Stomach (tissue), 8 donors: ENCODE measurements at regions not wholly inside any gene's neighbourhood (a gene's known extent, or its start where the extent isn't known, plus 50 kb on each side); places are given as distances from the start of the nearest gene placed in this dataset.

Source experiments
- DNase-seq, 2 donors: peaks; one replicate each; pipeline versions ENCODE4 v3.0.0 to v3.0.0-alpha.2; 2013 to 2019
- H3K27ac ChIP-seq, 5 donors: fragments of 200-600 bp in 4 of 5; sonication (generic) in 4 of 5; one replicate each; pipeline ENCODE4 v1.5.1; 2013 to 2019; ENCODE audit warnings: mild to moderate bottlenecking in 1 of 5, moderate library complexity in 1 of 5
- H3K27me3 ChIP-seq, 3 donors: fragments of 200-600 bp; sonication (generic); one replicate each; pipeline ENCODE4 v1.5.1; 2017 to 2019; ENCODE audit warnings: mixed run types in 1 of 3
- H3K36me3 ChIP-seq, 4 donors: fragments of 200-600 bp; sonication (generic); 1 replicate in 3 of 4; 2 replicates in 1 of 4; pipeline ENCODE4 v1.5.1; 2016 to 2019
- H3K4me1 ChIP-seq, 4 donors: fragments of 200-600 bp; sonication (generic); one replicate each; pipeline ENCODE4 v1.5.1; 2016 to 2019
- H3K4me3 ChIP-seq, 4 donors: fragments of 200-600 bp; sonication (generic) in 3 of 4; one replicate each; pipeline ENCODE4 v1.5.1; 2016 to 2019; ENCODE audit warnings: mild to moderate bottlenecking in 1 of 4
- H3K9me3 ChIP-seq, 4 donors: fragments of 200-600 bp; sonication (generic); one replicate each; pipeline ENCODE4 v1.5.1; 2016 to 2019
- CTCF ChIP-seq, 7 experiments: fragments of 450-650 bp in 4 of 7; fragments of 200-600 bp in 3 of 7; sonication (generic) in 3 of 7; IDR thresholded peaks; one replicate each; pipeline ENCODE4 v1.5.1; 2016 to 2019; ENCODE audit warnings: antibody characterized with exemption in 7 of 7, control low read depth in 2 of 7, mild to moderate bottlenecking in 1 of 7
- EP300 ChIP-seq: sonication (generic); formaldehyde crosslinking; IDR thresholded peaks from one replicate; pipeline ENCODE4 v1.6.1; 2017; ENCODE audit warnings: antibody characterized with exemption
- POLR2A ChIP-seq, 4 donors: fragments of 450-650 bp; IDR thresholded peaks; one replicate each; pipeline ENCODE4 v1.6.1; 2016; ENCODE audit warnings: antibody characterized with exemption in 4 of 4, control low read depth in 2 of 4, mild to moderate bottlenecking in 1 of 4, moderate library complexity in 1 of 4
- POLR2AphosphoS5 ChIP-seq, 3 donors: sonication (generic); formaldehyde crosslinking; IDR thresholded peaks; one replicate each; pipeline ENCODE4 v1.6.1; 2016; ENCODE audit warnings: antibody characterized with exemption in 3 of 3
- WGBS, 5 donors: extraction: QIAGEN DNeasy Blood & Tissue Kit in 3 of 5; methylation state at CpG; one replicate each; pipeline versions ENCODE4 v1.1.5 to v1.1.7; 2013 to 2018; 5-methylcytosine and 5-hydroxymethylcytosine counted together
- intact Hi-C: fragments of 100-400 bp; cut with DNase I; formaldehyde crosslinking; loops from one replicate; pipeline ENCODE4 v1.15.1; 2023; ENCODE audit warnings: low total_unique reads
- donor health status: healthy with polysubstance abuse.
- donor health status: Bipolar disorder and iron deficiency.
- donor health status: healthy.

GRCh38 chr12:104850781-104851180, 107.3 kb downstream of the SLC41A2 start:
- no peak overlapping the region for H3K27ac ChIP-seq
- H3K36me3 ChIP-seq = peaks cover 0 to 7% (median under 1%) of the 10 kb centered on the region in 4 donors
- H3K9me3 ChIP-seq = no peaks in the 10 kb centered on the region
- TF ChIP-seq POLR2A (IDR thresholded peaks at IDR 0.05) (no peak), EP300 (no peak), POLR2AphosphoS5 (IDR thresholded peaks at IDR 0.05) (no peak), CTCF (IDR thresholded peaks at IDR 0.05) (no peak)
- H3K4me1 ChIP-seq = peaks cover 0 to 10% (median 0%) of the 10 kb centered on the region in 4 donors
- no peaks in the 10 kb centered on the region for H3K27me3 ChIP-seq
- intact Hi-C loops = no loop called here
- H3K4me3 ChIP-seq = no peak overlapping the region
- no peak for DNase-seq

GRCh38 chr12:104846056-104846767, 111.9 kb downstream of the SLC41A2 start:
- peaks cover 0 to 10% (median 0%) of the 10 kb centered on the region in 4 donors for H3K4me1 ChIP-seq
- peaks cover 0 to 40% (median 11%) of the 10 kb centered on the region in 4 donors for H3K36me3 ChIP-seq
- 82 to 100% (median 98%) methylated on average over 2 of the region's 2 CpGs for WGBS, 5 donors
- no peaks in the 10 kb centered on the region for H3K27me3 ChIP-seq
- no peaks in the 10 kb centered on the region for H3K9me3 ChIP-seq
- no peak for TF ChIP-seq POLR2AphosphoS5 (IDR thresholded peaks at IDR 0.05)
- DNase-seq = no peak
- no peak overlapping the region for H3K4me3 ChIP-seq
- intact Hi-C loops = no loop called here
- H3K27ac ChIP-seq = no peak overlapping the region

- Histone ChIP-seq H3K36me3 (peaks cover 0 to 33% (median 11%) of the 10 kb centered on the region in 4 donors), H3K4me3 (no peak overlapping the region), H3K4me1 (peaks cover 0 to 10% (median 0%) of the 10 kb centered on the region in 4 donors), H3K27ac (no peak overlapping the region), H3K9me3 (no peaks in the 10 kb centered on the region), H3K27me3 (no peaks in the 10 kb centered on the region)
- TF ChIP-seq EP300 = no peak
- TF ChIP-seq POLR2AphosphoS5 (IDR thresholded peaks at IDR 0.05) = no peak
- no peak for TF ChIP-seq POLR2A (IDR thresholded peaks at IDR 0.05)
- no peak for TF ChIP-seq CTCF (IDR thresholded peaks at IDR 0.05)
- WGBS, 5 donors = 93 to 98% (median 97%) methylated on average over 1 of the region's 1 CpG
- DNase-seq = no peak
- intact Hi-C loops = no loop called here
These were observed 114.0 kb downstream of the SLC41A2 start for GRCh38 chr12:104844123-104844522.

- 90 to 99% (median 97%) methylated on average over 1 of the region's 1 CpG for WGBS, 5 donors
- no peaks in the 10 kb centered on the region for H3K27me3 ChIP-seq
- H3K36me3 ChIP-seq = peaks cover 0 to 28% (median 11%) of the 10 kb centered on the region in 4 donors
- intact Hi-C loops = no loop called here
- TF ChIP-seq EP300 (no peak), CTCF (IDR thresholded peaks at IDR 0.05) (no peak), POLR2A (IDR thresholded peaks at IDR 0.05) (no peak), POLR2AphosphoS5 (IDR thresholded peaks at IDR 0.05) (no peak)
- no peak overlapping the region for H3K27ac ChIP-seq
- no peak overlapping the region for H3K4me3 ChIP-seq
- H3K9me3 ChIP-seq = no peaks in the 10 kb centered on the region
- no peaks in the 10 kb centered on the region for H3K4me1 ChIP-seq
- no peak for DNase-seq
These were observed 117.8 kb downstream of the SLC41A2 start for GRCh38 chr12:104840262-104840661.

GRCh38 chr12:104835317-104835716, 122.8 kb downstream of the SLC41A2 start:
- no peak overlapping the region for H3K4me3 ChIP-seq
- H3K27ac ChIP-seq = no peak overlapping the region
- H3K4me1 ChIP-seq = no peaks in the 10 kb centered on the region
- TF ChIP-seq POLR2AphosphoS5 (IDR thresholded peaks at IDR 0.05) (no peak), POLR2A (IDR thresholded peaks at IDR 0.05) (no peak), EP300 (no peak), CTCF (IDR thresholded peaks at IDR 0.05) (no peak)
- no peaks in the 10 kb centered on the region for H3K27me3 ChIP-seq
- WGBS, 5 donors = 91 to 95% (median 94%) methylated on average over 2 of the region's 2 CpGs
- DNase-seq = no peak
- H3K36me3 ChIP-seq = peaks cover 0 to 9% (median 0%) of the 10 kb centered on the region in 4 donors
- H3K9me3 ChIP-seq = no peaks in the 10 kb centered on the region
- intact Hi-C loops = no loop called here
